GM23338 (cell line): ENCODE measurements at regions not wholly inside any gene's neighbourhood (a gene's known extent, or its start where the extent isn't known, plus 50 kb on each side); places are given as distances from the start of the nearest gene placed in this dataset.

ENCODE experiments used
- ATAC-seq: fragments of 200-7000 bp; cut with Tn5 transposase; 3 replicates; pipeline ENCODE4 v1.9.1; 2020
- DNase-seq: peaks from one replicate; pipeline ENCODE4 v3.0.0-alpha.2; 2015; ENCODE audit warnings: low spot score
- H2AFZ ChIP-seq: fragments of 200-600 bp; sonication (generic); 2 replicates; pipeline ENCODE4 v1.8.0; 2016; ENCODE audit warnings: antibody characterized with exemption, mild to moderate bottlenecking, moderate library complexity
- H3F3A ChIP-seq: fragments of 200-600 bp; sonication (generic); replicated peaks from 2 replicates; pipeline ENCODE4 v1.8.0; 2017; ENCODE audit warnings: antibody characterized with exemption, mixed run types, low read depth
- H3K27ac ChIP-seq: fragments of 200-600 bp; sonication (generic); 2 replicates; pipeline ENCODE4 v1.6.1; 2016; ENCODE audit warnings: low read depth
- H3K27me3 ChIP-seq: fragments of 200-600 bp; sonication (generic); 2 replicates; pipeline ENCODE4 v1.8.0; 2016; ENCODE audit warnings: mild to moderate bottlenecking, mixed run types, moderate library complexity; ENCODE audit not compliant: insufficient read depth
- H3K36me3 ChIP-seq: fragments of 200-600 bp; sonication (generic); 2 replicates; pipeline ENCODE4 v1.8.0; 2016; ENCODE audit warnings: mild to moderate bottlenecking; ENCODE audit not compliant: insufficient read depth
- H3K4me1 ChIP-seq: fragments of 200-600 bp; sonication (generic); 2 replicates; pipeline ENCODE4 v1.8.0; 2016; ENCODE audit warnings: mild to moderate bottlenecking, moderate library complexity; ENCODE audit not compliant: insufficient read depth
- H3K4me2 ChIP-seq: fragments of 200-600 bp; sonication (generic); 2 replicates; pipeline ENCODE4 v1.7.1; 2017; ENCODE audit warnings: mixed run types
- H3K4me3 ChIP-seq: fragments of 200-600 bp; sonication (generic); 2 replicates; pipeline ENCODE4 v1.6.1; 2016; ENCODE audit warnings: mixed run types
- H3K79me2 ChIP-seq: fragments of 200-600 bp; sonication (generic); replicated peaks from 2 replicates; pipeline ENCODE4 v1.8.0; 2017; ENCODE audit warnings: mild to moderate bottlenecking; ENCODE audit not compliant: insufficient read depth
- H3K9me2 ChIP-seq: fragments of 200-600 bp; sonication (generic); 2 replicates; pipeline ENCODE4 v1.8.0; 2017; ENCODE audit not compliant: insufficient read depth
- H4K20me1 ChIP-seq: fragments of 200-600 bp; sonication (generic); replicated peaks from 2 replicates; pipeline ENCODE4 v1.8.0; 2017; ENCODE audit warnings: mild to moderate bottlenecking; ENCODE audit not compliant: insufficient read depth
- H3K27ac Mint-ChIP-seq: 2 replicates; pipeline ENCODE4 v1.8.0; 2020; ENCODE audit warnings: inconsistent platforms, mild to moderate bottlenecking, moderate library complexity, mixed read lengths
- H3K27me3 Mint-ChIP-seq: 3 replicates; pipeline ENCODE4 v1.8.0; 2022; ENCODE audit warnings: low read depth, mild to moderate bottlenecking, moderate library complexity, mixed read lengths, inconsistent platforms; ENCODE audit not compliant: insufficient read depth, poor library complexity
- H3K36me3 Mint-ChIP-seq: 3 replicates; pipeline ENCODE4 v1.8.0; 2021; ENCODE audit warnings: low read depth, mild to moderate bottlenecking, inconsistent platforms, moderate library complexity, mixed read lengths
- H3K4me1 Mint-ChIP-seq: 3 replicates; pipeline ENCODE4 v1.8.0; 2020; ENCODE audit warnings: mild to moderate bottlenecking, inconsistent platforms, mixed read lengths
- H3K4me3 Mint-ChIP-seq: 3 replicates; pipeline ENCODE4 v1.8.0; 2021; ENCODE audit warnings: moderate library complexity, mild to moderate bottlenecking, inconsistent platforms, mixed read lengths
- H3K9me3 Mint-ChIP-seq: 3 replicates; pipeline ENCODE4 v1.8.0; 2020; ENCODE audit warnings: moderate library complexity, mild to moderate bottlenecking, inconsistent platforms, mixed read lengths
- CREB1 ChIP-seq: fragments of 250-450 bp; sonication (Bioruptor Pico); IDR thresholded peaks from 2 replicates; pipeline ENCODE4 v1.5.0; 2020; ENCODE audit warnings: low read depth, mild to moderate bottlenecking, moderate library complexity
- ETS1 ChIP-seq: IDR thresholded peaks from 2 replicates; pipeline ENCODE4 v1.6.1; 2016; ENCODE audit warnings: antibody characterized with exemption
- EZH2 ChIP-seq: fragments of 200-600 bp; sonication (generic); IDR thresholded peaks from one replicate; pipeline ENCODE4 v1.8.0; 2017; ENCODE audit warnings: antibody characterized with exemption, mild to moderate bottlenecking, low read depth; ENCODE audit not compliant: unreplicated experiment
- EZH2phosphoT487 ChIP-seq: fragments of 200-600 bp; sonication (generic); IDR thresholded peaks from one replicate; pipeline ENCODE4 v1.8.1; 2018; ENCODE audit warnings: antibody characterized with exemption; ENCODE audit not compliant: unreplicated experiment
- JUNB ChIP-seq: IDR thresholded peaks from one replicate; pipeline ENCODE4 v1.6.1; 2016; ENCODE audit warnings: antibody characterized with exemption; ENCODE audit not compliant: unreplicated experiment
- NANOG ChIP-seq: IDR thresholded peaks from 2 replicates; pipeline ENCODE4 v1.6.1; 2016; ENCODE audit warnings: antibody characterized with exemption, borderline replicate concordance
- POLR2AphosphoS5 ChIP-seq: IDR thresholded peaks from 2 replicates; pipeline ENCODE4 v1.6.1; 2016; ENCODE audit warnings: antibody characterized with exemption, low read depth
- STAT1 ChIP-seq: IDR thresholded peaks from one replicate; pipeline ENCODE4 v1.6.1; 2016; ENCODE audit warnings: antibody characterized with exemption; ENCODE audit not compliant: unreplicated experiment
- ZNF114 ChIP-seq: fragments of 250-450 bp; sonication (Bioruptor Pico); IDR thresholded peaks from 2 replicates; pipeline ENCODE4 v1.5.0; 2020; ENCODE audit warnings: mild to moderate bottlenecking, moderate library complexity
- ZNF331 ChIP-seq: fragments of 250-450 bp; sonication (Bioruptor Pico); IDR thresholded peaks from 2 replicates; pipeline ENCODE4 v1.5.0; 2020; ENCODE audit warnings: low read depth, mild to moderate bottlenecking, moderate library complexity
- TF ChIP-seq, protein P1 (sequence below): fragments of 250-450 bp; sonication (Bioruptor Pico); IDR thresholded peaks from 2 replicates; pipeline ENCODE4 v1.5.0; 2020; ENCODE audit warnings: mild to moderate bottlenecking, moderate library complexity
- TF ChIP-seq, protein P2 (sequence below): IDR thresholded peaks from one replicate; pipeline ENCODE4 v1.6.1; 2018; ENCODE audit warnings: antibody characterized with exemption; ENCODE audit not compliant: unreplicated experiment
- TF ChIP-seq, protein P3 (sequence below), 2 experiments: fragments of 200-600 bp in 1 of 2; sonication (generic) in 1 of 2; conservative IDR thresholded peaks; 2 replicates each; pipeline versions ENCODE4 v1.5.1 to v1.6.1; 2016 to 2017; ENCODE audit warnings: antibody characterized with exemption in 2 of 2, low read depth in 2 of 2, mild to moderate bottlenecking in 2 of 2, moderate library complexity in 1 of 2

DNA sequence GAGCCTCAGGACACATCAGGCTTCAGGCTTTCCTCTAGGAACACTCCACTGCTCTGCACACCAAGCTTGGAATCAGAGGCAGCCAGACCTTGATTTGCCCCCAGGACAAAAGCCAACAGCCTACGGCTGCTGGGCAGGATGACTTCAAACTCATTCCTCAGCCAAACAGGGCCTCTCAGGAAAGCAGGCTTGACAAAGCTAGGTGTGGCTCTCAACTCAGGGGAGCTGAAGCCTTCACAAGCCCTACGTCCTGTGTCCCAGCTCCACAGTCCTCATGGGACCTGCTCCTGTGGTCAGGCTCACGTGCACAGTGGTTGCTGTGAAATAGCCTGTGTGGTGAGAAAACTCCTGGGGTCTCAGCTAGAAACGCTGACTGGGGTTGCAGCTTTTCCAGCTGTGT, 398.9 kb upstream of the ZNF507 start:
- Histone ChIP-seq H3K27me3 (no peaks in the 10 kb centered on the region), H3K79me2 (no peaks in the 10 kb centered on the region), H3F3A (no peaks in the 10 kb centered on the region), H3K4me2 (no peak overlapping the region), H3K27ac (no peak overlapping the region), H3K4me3 (no peak overlapping the region), H4K20me1 (no peaks in the 10 kb centered on the region), H3K9me2 (no peaks in the 10 kb centered on the region; the same call in 1 of the 2 replicates), H3K36me3 (no peaks in the 10 kb centered on the region), H3K4me1 (no peaks in the 10 kb centered on the region), H2AFZ (no peak overlapping the region)
- peaks cover 7% of the 10 kb centered on the region for H3K4me1 Mint-ChIP-seq
- no peaks in the 10 kb centered on the region for H3K36me3 Mint-ChIP-seq
- ATAC-seq (no peak), DNase-seq (no peak)
- H3K27ac Mint-ChIP-seq, result no peak overlapping the region
- TF ChIP-seq EZH2, result no peak
- TF ChIP-seq, protein P1, sequence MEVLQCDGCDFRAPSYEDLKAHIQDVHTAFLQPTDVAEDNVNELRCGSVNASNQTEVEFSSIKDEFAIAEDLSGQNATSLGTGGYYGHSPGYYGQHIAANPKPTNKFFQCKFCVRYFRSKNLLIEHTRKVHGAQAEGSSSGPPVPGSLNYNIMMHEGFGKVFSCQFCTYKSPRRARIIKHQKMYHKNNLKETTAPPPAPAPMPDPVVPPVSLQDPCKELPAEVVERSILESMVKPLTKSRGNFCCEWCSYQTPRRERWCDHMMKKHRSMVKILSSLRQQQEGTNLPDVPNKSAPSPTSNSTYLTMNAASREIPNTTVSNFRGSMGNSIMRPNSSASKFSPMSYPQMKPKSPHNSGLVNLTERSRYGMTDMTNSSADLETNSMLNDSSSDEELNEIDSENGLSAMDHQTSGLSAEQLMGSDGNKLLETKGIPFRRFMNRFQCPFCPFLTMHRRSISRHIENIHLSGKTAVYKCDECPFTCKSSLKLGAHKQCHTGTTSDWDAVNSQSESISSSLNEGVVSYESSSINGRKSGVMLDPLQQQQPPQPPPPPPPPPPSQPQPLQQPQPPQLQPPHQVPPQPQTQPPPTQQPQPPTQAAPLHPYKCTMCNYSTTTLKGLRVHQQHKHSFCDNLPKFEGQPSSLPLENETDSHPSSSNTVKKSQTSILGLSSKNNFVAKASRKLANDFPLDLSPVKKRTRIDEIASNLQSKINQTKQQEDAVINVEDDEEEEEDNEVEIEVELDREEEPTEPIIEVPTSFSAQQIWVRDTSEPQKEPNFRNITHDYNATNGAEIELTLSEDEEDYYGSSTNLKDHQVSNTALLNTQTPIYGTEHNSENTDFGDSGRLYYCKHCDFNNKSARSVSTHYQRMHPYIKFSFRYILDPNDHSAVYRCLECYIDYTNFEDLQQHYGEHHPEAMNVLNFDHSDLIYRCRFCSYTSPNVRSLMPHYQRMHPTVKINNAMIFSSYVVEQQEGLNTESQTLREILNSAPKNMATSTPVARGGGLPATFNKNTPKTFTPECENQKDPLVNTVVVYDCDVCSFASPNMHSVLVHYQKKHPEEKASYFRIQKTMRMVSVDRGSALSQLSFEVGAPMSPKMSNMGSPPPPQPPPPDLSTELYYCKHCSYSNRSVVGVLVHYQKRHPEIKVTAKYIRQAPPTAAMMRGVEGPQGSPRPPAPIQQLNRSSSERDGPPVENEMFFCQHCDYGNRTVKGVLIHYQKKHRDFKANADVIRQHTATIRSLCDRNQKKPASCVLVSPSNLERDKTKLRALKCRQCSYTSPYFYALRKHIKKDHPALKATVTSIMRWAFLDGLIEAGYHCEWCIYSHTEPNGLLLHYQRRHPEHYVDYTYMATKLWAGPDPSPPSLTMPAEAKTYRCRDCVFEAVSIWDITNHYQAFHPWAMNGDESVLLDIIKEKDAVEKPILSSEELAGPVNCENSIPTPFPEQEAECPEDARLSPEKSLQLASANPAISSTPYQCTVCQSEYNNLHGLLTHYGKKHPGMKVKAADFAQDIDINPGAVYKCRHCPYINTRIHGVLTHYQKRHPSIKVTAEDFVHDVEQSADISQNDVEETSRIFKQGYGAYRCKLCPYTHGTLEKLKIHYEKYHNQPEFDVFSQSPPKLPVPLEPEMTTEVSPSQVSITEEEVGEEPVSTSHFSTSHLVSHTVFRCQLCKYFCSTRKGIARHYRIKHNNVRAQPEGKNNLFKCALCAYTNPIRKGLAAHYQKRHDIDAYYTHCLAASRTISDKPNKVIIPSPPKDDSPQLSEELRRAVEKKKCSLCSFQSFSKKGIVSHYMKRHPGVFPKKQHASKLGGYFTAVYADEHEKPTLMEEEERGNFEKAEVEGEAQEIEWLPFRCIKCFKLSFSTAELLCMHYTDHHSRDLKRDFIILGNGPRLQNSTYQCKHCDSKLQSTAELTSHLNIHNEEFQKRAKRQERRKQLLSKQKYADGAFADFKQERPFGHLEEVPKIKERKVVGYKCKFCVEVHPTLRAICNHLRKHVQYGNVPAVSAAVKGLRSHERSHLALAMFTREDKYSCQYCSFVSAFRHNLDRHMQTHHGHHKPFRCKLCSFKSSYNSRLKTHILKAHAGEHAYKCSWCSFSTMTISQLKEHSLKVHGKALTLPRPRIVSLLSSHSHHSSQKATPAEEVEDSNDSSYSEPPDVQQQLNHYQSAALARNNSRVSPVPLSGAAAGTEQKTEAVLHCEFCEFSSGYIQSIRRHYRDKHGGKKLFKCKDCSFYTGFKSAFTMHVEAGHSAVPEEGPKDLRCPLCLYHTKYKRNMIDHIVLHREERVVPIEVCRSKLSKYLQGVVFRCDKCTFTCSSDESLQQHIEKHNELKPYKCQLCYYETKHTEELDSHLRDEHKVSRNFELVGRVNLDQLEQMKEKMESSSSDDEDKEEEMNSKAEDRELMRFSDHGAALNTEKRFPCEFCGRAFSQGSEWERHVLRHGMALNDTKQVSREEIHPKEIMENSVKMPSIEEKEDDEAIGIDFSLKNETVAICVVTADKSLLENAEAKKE (CRISPR knock-in tag), result no peak
- TF ChIP-seq POLR2AphosphoS5, result no peak
- TF ChIP-seq ETS1, result no peak
- TF ChIP-seq NANOG, result no peak
- TF ChIP-seq ZNF331 (CRISPR knock-in tag), result no peak
- TF ChIP-seq, protein P2, sequence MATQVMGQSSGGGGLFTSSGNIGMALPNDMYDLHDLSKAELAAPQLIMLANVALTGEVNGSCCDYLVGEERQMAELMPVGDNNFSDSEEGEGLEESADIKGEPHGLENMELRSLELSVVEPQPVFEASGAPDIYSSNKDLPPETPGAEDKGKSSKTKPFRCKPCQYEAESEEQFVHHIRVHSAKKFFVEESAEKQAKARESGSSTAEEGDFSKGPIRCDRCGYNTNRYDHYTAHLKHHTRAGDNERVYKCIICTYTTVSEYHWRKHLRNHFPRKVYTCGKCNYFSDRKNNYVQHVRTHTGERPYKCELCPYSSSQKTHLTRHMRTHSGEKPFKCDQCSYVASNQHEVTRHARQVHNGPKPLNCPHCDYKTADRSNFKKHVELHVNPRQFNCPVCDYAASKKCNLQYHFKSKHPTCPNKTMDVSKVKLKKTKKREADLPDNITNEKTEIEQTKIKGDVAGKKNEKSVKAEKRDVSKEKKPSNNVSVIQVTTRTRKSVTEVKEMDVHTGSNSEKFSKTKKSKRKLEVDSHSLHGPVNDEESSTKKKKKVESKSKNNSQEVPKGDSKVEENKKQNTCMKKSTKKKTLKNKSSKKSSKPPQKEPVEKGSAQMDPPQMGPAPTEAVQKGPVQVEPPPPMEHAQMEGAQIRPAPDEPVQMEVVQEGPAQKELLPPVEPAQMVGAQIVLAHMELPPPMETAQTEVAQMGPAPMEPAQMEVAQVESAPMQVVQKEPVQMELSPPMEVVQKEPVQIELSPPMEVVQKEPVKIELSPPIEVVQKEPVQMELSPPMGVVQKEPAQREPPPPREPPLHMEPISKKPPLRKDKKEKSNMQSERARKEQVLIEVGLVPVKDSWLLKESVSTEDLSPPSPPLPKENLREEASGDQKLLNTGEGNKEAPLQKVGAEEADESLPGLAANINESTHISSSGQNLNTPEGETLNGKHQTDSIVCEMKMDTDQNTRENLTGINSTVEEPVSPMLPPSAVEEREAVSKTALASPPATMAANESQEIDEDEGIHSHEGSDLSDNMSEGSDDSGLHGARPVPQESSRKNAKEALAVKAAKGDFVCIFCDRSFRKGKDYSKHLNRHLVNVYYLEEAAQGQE, result no peak
- TF ChIP-seq STAT1, result no peak
- no peak for TF ChIP-seq EZH2phosphoT487
- TF ChIP-seq, protein P3, sequence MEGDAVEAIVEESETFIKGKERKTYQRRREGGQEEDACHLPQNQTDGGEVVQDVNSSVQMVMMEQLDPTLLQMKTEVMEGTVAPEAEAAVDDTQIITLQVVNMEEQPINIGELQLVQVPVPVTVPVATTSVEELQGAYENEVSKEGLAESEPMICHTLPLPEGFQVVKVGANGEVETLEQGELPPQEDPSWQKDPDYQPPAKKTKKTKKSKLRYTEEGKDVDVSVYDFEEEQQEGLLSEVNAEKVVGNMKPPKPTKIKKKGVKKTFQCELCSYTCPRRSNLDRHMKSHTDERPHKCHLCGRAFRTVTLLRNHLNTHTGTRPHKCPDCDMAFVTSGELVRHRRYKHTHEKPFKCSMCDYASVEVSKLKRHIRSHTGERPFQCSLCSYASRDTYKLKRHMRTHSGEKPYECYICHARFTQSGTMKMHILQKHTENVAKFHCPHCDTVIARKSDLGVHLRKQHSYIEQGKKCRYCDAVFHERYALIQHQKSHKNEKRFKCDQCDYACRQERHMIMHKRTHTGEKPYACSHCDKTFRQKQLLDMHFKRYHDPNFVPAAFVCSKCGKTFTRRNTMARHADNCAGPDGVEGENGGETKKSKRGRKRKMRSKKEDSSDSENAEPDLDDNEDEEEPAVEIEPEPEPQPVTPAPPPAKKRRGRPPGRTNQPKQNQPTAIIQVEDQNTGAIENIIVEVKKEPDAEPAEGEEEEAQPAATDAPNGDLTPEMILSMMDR (conservative IDR thresholded peaks at IDR 0.05; ENCODE audit: low read depth in 2 of 2), result no peak
- no peak for TF ChIP-seq CREB1
- no peak for TF ChIP-seq JUNB
- TF ChIP-seq ZNF114, result no peak
- H3K27me3 Mint-ChIP-seq, result no peaks in the 10 kb centered on the region
- H3K4me3 Mint-ChIP-seq, result no peak overlapping the region
- no peaks in the 10 kb centered on the region for H3K9me3 Mint-ChIP-seq
